Stimulated activated CD4-positive, alpha-beta T cell treated with anti-CD3 and anti-CD28 coated beads, Interleukin-15, amount 100 ng/mL, for 24 hours (primary cell): ENCODE measurements at regions not wholly inside any gene's neighbourhood (a gene's known extent, or its start where the extent isn't known, plus 50 kb on each side); places are given as distances from the start of the nearest gene placed in this dataset.

Experiments used
- DNase-seq: peaks from one replicate; pipeline ENCODE4 v3.0.0-alpha.2; 2020

GRCh38 chr6:54574671-54575070 lies 266.4 kb downstream of the TINAG start:
- DNase-seq: no peak

- DNase-seq: no peak
Observed at GRCh38 chr6:54578261-54578660, 268.3 kb upstream of the FAM83B start.

- DNase-seq: no peak
Observed at GRCh38 chr6:54579011-54579410, 267.6 kb upstream of the FAM83B start.

- DNase-seq: no peak
Observed at GRCh38 chr6:54586251-54586650, 260.3 kb upstream of the FAM83B start.

- no peak for DNase-seq
Observed at GRCh38 chr6:54587277-54587676, 259.3 kb upstream of the FAM83B start.

- no peak for DNase-seq
Observed at GRCh38 chr6:54588176-54588575, 258.4 kb upstream of the FAM83B start.

GRCh38 chr6:54595844-54596243 lies 250.7 kb upstream of the FAM83B start:
- DNase-seq: no peak

- no peak for DNase-seq
Observed at GRCh38 chr6:54598787-54599313, 247.7 kb upstream of the FAM83B start.

- no peak for DNase-seq
Observed at GRCh38 chr6:54601600-54602300, 244.8 kb upstream of the FAM83B start.

GRCh38 chr6:54602591-54602990 lies 244.0 kb upstream of the FAM83B start:
- DNase-seq: no peak

- DNase-seq: no peak
Observed at GRCh38 chr6:54609981-54610380, 236.6 kb upstream of the FAM83B start.

- no peak for DNase-seq
Observed at GRCh38 chr6:54613596-54613995, 233.0 kb upstream of the FAM83B start.

- no peak for DNase-seq
Observed at GRCh38 chr6:54614499-54615195, 231.9 kb upstream of the FAM83B start.

- no peak for DNase-seq
Observed at GRCh38 chr6:54617730-54618129, 228.8 kb upstream of the FAM83B start.

GRCh38 chr6:54618572-54618971 lies 228.0 kb upstream of the FAM83B start:
- DNase-seq: no peak

GRCh38 chr6:54619102-54619501 lies 227.5 kb upstream of the FAM83B start:
- DNase-seq: no peak

GRCh38 chr6:54621285-54621684 lies 225.3 kb upstream of the FAM83B start:
- DNase-seq: no peak

GRCh38 chr6:54624216-54624615 lies 222.4 kb upstream of the FAM83B start:
- DNase-seq: no peak

- no peak for DNase-seq
Observed at GRCh38 chr6:54624779-54625178, 221.8 kb upstream of the FAM83B start.

- no peak for DNase-seq
Observed at GRCh38 chr6:54629131-54629530, 217.4 kb upstream of the FAM83B start.

- DNase-seq: no peak
Observed at GRCh38 chr6:54632984-54633565, 213.5 kb upstream of the FAM83B start.

- no peak for DNase-seq
Observed at GRCh38 chr6:54633601-54634000, 213.0 kb upstream of the FAM83B start.

- DNase-seq: no peak
Observed at GRCh38 chr6:54640911-54641310, 205.7 kb upstream of the FAM83B start.
